DOHH2 (cell line): ENCODE measurements at regions not wholly inside any gene's neighbourhood (a gene's known extent, or its start where the extent isn't known, plus 50 kb on each side); places are given as distances from the start of the nearest gene placed in this dataset.

Source experiments
- CTCF ChIP-seq: fragments of 200-600 bp; sonication (generic); IDR thresholded peaks from one replicate; pipeline ENCODE4 v1.5.1; 2014; ENCODE audit warnings: antibody characterized with exemption, mild to moderate bottlenecking, low read depth, low read length; ENCODE audit not compliant: poor library complexity, severe bottlenecking
- EZH2phosphoT487 ChIP-seq: fragments of 200-600 bp; sonication (generic); IDR thresholded peaks from 2 replicates; pipeline ENCODE4 v1.6.1; 2017; ENCODE audit warnings: borderline replicate concordance, mild to moderate bottlenecking, antibody characterized with exemption, low read length, moderate library complexity, mixed read lengths

GRCh38 chr12:91423693-91424050, 241.1 kb upstream of the DCN start:
- TF ChIP-seq CTCF (no peak), EZH2phosphoT487 (no peak)
